ENCODE measurements at regions not wholly inside any gene's neighbourhood (a gene's known extent, or its start where the extent isn't known, plus 50 kb on each side); places are given as distances from the start of the nearest gene placed in this dataset.

DNA sequence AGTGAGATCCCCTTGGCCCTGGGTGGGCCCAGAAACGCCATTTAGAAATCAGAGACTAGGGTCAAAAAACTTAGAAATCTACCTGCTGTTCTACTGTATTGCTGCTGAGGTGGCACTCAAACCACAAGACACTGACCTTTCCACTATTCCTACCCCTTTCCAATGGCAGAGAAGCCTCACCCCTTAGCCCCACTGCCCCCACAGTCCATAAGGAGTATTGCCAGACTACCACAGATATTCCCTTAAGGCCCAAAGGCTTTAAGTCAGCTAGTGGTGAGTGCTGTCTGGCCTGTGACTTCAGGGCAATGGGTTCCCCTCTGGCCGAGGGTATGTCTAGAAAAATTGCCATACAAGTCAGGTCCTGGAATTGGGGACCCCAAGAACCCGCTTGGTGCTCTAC is 656.1 kb downstream of the COL12A1 start:
- TF ChIP-seq, protein P1, sequence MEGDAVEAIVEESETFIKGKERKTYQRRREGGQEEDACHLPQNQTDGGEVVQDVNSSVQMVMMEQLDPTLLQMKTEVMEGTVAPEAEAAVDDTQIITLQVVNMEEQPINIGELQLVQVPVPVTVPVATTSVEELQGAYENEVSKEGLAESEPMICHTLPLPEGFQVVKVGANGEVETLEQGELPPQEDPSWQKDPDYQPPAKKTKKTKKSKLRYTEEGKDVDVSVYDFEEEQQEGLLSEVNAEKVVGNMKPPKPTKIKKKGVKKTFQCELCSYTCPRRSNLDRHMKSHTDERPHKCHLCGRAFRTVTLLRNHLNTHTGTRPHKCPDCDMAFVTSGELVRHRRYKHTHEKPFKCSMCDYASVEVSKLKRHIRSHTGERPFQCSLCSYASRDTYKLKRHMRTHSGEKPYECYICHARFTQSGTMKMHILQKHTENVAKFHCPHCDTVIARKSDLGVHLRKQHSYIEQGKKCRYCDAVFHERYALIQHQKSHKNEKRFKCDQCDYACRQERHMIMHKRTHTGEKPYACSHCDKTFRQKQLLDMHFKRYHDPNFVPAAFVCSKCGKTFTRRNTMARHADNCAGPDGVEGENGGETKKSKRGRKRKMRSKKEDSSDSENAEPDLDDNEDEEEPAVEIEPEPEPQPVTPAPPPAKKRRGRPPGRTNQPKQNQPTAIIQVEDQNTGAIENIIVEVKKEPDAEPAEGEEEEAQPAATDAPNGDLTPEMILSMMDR (IDR thresholded peaks at IDR 0.05; ENCODE audit: low read depth, low read length, poor library complexity, severe bottlenecking): no peak
- no peak for TF ChIP-seq EZH2phosphoT487 (IDR thresholded peaks at IDR 0.05; ENCODE audit: borderline replicate concordance, low read length)
